ENCODE measurements at regions not wholly inside any gene's neighbourhood (a gene's known extent, or its start where the extent isn't known, plus 50 kb on each side); places are given as distances from the start of the nearest gene placed in this dataset.
"Not testable (repeated sequence)": the region's sequence is repeated elsewhere in the genome, so short reads cannot be mapped to it uniquely, and the experiment has no call there.

DNA sequence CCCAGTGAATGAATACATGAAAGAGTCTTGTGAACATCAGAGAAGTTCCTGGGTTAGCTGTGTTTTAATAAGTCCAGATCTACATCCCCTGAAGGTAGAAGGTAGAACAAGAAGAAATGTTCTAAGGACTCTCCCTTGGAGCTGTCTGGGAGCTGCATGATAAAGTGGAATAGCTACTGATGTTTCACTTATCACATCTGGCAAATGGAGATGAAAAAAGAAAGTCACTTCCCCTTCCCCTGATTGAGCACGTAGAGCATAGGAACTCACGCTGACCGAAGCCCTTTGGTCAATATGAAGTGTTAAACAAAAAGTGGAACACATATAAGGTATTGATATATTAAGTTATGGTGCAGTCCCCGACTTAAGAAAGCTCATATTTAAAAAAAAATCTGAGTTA, 53.2 kb upstream of the PARP1 start:
- Histone ChIP-seq H3K36me3 (replicated peaks in 1 of 2; ENCODE audit: control extremely low read depth in 1 of 2, control insufficient read depth in 1 of 2, extremely low read depth in 1 of 2, insufficient read depth in 2 of 2, low read length in 1 of 2) (no peaks in the 10 kb centered on the region), H2AFZ (ENCODE audit: insufficient read depth, low read depth, low read length, poor library complexity, severe bottlenecking) (no peak overlapping the region), H3K9ac (ENCODE audit: low read length) (no peak overlapping the region), H3K4me2 (replicated peaks; ENCODE audit: low read depth, low read length, poor library complexity, severe bottlenecking) (no peak overlapping the region), H4K20me1 (ENCODE audit: control insufficient read depth, insufficient read depth, low read length, poor library complexity, severe bottlenecking) (no peaks in the 10 kb centered on the region), H3K9me3 (ENCODE audit: control extremely low read depth in 1 of 3, control insufficient read depth in 2 of 3, insufficient read depth in 1 of 3, low read length in 2 of 3) (peaks cover 0 to 15% (median 0%) of the 10 kb centered on the region in 3 donors), H3K4me3 (ENCODE audit: control extremely low read depth in 1 of 5, extremely low read depth in 1 of 5, insufficient read depth in 1 of 5, low read depth in 2 of 5, low read length in 4 of 5) (no peak overlapping the region), H3K27ac (ENCODE audit: low read length in 2 of 2) (no peak overlapping the region), H3K79me2 (ENCODE audit: control insufficient read depth, insufficient read depth, low read length) (no peaks in the 10 kb centered on the region), H3K4me1 (ENCODE audit: control insufficient read depth in 2 of 2, insufficient read depth in 2 of 2, low read length in 2 of 2) (peaks cover 4 to 7% of the 10 kb centered on the region in 2 donors), H3K27me3 (replicated peaks in 1 of 4; ENCODE audit: control extremely low read depth in 1 of 4, control insufficient read depth in 3 of 4, insufficient read depth in 4 of 4, low read length in 3 of 4) (peaks cover 0 to 5% (median 0%) of the 10 kb centered on the region in 4 experiments)
- DNase-seq (no peak), ATAC-seq (ENCODE audit: low read depth) (no peak)
- H3K27me3 Mint-ChIP-seq = peaks cover 5% of the 10 kb centered on the region
- peaks cover 7% of the 10 kb centered on the region for H3K4me1 Mint-ChIP-seq
- TF ChIP-seq, protein P1, sequence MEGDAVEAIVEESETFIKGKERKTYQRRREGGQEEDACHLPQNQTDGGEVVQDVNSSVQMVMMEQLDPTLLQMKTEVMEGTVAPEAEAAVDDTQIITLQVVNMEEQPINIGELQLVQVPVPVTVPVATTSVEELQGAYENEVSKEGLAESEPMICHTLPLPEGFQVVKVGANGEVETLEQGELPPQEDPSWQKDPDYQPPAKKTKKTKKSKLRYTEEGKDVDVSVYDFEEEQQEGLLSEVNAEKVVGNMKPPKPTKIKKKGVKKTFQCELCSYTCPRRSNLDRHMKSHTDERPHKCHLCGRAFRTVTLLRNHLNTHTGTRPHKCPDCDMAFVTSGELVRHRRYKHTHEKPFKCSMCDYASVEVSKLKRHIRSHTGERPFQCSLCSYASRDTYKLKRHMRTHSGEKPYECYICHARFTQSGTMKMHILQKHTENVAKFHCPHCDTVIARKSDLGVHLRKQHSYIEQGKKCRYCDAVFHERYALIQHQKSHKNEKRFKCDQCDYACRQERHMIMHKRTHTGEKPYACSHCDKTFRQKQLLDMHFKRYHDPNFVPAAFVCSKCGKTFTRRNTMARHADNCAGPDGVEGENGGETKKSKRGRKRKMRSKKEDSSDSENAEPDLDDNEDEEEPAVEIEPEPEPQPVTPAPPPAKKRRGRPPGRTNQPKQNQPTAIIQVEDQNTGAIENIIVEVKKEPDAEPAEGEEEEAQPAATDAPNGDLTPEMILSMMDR (IDR thresholded peaks at IDR 0.05) = no peak
- no peak for TF ChIP-seq EZH2 (IDR thresholded peaks at IDR 0.05; ENCODE audit: borderline replicate concordance, insufficient read depth, low read depth, low read length, poor library complexity, severe bottlenecking)
- 60% methylated on average over 1 of the region's 4 CpGs for WGBS (ENCODE audit: insufficient coverage)
- no peak overlapping the region for H3K4me3 Mint-ChIP-seq
- H3K27ac Mint-ChIP-seq = no peak overlapping the region
- intact Hi-C loops (cut with micrococcal nuclease) = no loop called here
- ChIA-PET CTCF (no interaction called here), POLR2A (no interaction called here)
- H3K9me3 Mint-ChIP-seq (ENCODE audit: insufficient read depth) = peaks cover 2% of the 10 kb centered on the region

DNA sequence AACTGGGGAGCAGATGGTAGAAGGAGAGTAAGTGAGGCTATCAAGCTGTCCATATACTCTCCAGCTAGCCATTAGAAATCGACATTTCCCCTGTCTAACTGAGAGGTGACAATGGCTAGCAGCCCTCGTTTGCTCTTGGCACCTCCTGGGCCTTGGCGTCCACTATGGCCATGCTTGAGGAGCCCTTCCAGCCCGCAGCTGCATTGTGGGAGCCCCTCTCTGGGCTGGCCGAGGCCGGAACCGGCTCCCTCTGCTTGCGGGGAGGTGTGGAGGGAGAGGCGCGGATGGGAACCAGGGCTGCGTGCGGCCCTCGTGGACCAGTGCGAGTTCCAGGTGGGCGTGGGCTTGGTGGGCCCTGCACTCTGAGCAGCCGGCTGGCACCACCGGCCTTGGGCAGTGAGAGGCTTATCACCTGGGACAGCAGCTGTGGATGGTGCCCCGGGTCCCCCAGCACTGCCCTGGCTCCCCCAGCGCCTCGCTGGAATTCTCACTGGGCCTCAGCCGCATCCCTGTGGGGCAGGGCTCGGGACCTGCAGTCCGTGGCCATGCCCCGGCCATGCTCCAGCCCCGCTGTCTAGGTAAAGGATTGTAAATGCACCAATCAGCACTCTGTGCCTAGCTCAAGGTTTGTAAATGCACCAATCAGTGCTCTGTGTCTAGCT, 56.2 kb upstream of the PARP1 start:
- 95% methylated on average over 25 of the region's 25 CpGs for WGBS (ENCODE audit: insufficient coverage)
- Histone ChIP-seq H3K27me3 (replicated peaks in 1 of 4; ENCODE audit: control extremely low read depth in 1 of 4, control insufficient read depth in 3 of 4, insufficient read depth in 4 of 4, low read length in 3 of 4) (peaks cover 0 to 4% (median 1%) of the 10 kb centered on the region in 4 experiments), H3K79me2 (ENCODE audit: control insufficient read depth, insufficient read depth, low read length) (no peaks in the 10 kb centered on the region), H3K4me1 (ENCODE audit: control insufficient read depth in 2 of 2, insufficient read depth in 2 of 2, low read length in 2 of 2) (no peaks in the 10 kb centered on the region), H3K27ac (ENCODE audit: low read length in 2 of 2) (no peak overlapping the region), H3K4me3 (ENCODE audit: control extremely low read depth in 1 of 5, extremely low read depth in 1 of 5, insufficient read depth in 1 of 5, low read depth in 2 of 5, low read length in 4 of 5) (no peak overlapping the region), H3K9me3 (ENCODE audit: control extremely low read depth in 1 of 3, control insufficient read depth in 2 of 3, insufficient read depth in 1 of 3, low read length in 2 of 3) (peaks cover 0 to 15% (median 0%) of the 10 kb centered on the region in 3 donors), H4K20me1 (ENCODE audit: control insufficient read depth, insufficient read depth, low read length, poor library complexity, severe bottlenecking) (no peaks in the 10 kb centered on the region), H2AFZ (ENCODE audit: insufficient read depth, low read depth, low read length, poor library complexity, severe bottlenecking) (no peak overlapping the region), H3K36me3 (replicated peaks in 1 of 2; ENCODE audit: control extremely low read depth in 1 of 2, control insufficient read depth in 1 of 2, extremely low read depth in 1 of 2, insufficient read depth in 2 of 2, low read length in 1 of 2) (no peaks in the 10 kb centered on the region), H3K9ac (ENCODE audit: low read length) (no peak overlapping the region), H3K4me2 (replicated peaks; ENCODE audit: low read depth, low read length, poor library complexity, severe bottlenecking) (no peak overlapping the region)
- Mint-ChIP-seq H3K9me3 (ENCODE audit: insufficient read depth) (peaks cover 2% of the 10 kb centered on the region), H3K27ac (no peak overlapping the region), H3K27me3 (peaks cover 15% of the 10 kb centered on the region), H3K4me1 (no peaks in the 10 kb centered on the region), H3K4me3 (no peak overlapping the region)
- no peak for ATAC-seq (ENCODE audit: low read depth)
- intact Hi-C loops (cut with micrococcal nuclease) = no loop called here
- DNase-seq = no peak
- TF ChIP-seq, protein P1 (IDR thresholded peaks at IDR 0.05) = no peak
- no peak for TF ChIP-seq EZH2 (IDR thresholded peaks at IDR 0.05; ENCODE audit: borderline replicate concordance, insufficient read depth, low read depth, low read length, poor library complexity, severe bottlenecking)
- CTCF ChIA-PET = no interaction called here
- POLR2A ChIA-PET = no interaction called here

DNA sequence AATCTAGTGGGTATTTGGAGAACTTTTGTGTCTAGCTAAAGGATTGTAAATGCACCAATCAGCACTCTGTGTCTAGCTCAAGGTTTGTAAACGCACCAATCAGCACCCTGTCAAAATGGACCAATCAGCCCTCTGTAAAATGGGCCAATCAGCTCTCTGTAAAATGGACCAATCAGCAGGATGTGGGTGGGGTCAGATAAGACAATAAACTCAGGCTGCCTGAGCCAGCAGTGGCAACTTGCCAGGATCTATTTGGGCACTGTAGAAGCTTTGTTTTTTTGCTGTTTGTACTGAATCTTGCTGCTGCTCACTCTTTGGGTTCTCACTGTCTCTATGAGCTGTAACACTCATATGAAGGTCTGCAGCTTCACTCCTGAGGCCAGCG, 56.7 kb upstream of the PARP1 start:
- H3K9ac ChIP-seq (ENCODE audit: low read length); intact Hi-C loops (cut with micrococcal nuclease); H3K27me3 ChIP-seq (replicated peaks in 1 of 4; ENCODE audit: control extremely low read depth in 1 of 4, control insufficient read depth in 3 of 4, insufficient read depth in 4 of 4, low read length in 3 of 4); H3K4me2 ChIP-seq (replicated peaks; ENCODE audit: low read depth, low read length, poor library complexity, severe bottlenecking); CTCF ChIA-PET; POLR2A ChIA-PET; H3K27ac ChIP-seq (ENCODE audit: low read length in 2 of 2); H3K9me3 Mint-ChIP-seq (ENCODE audit: insufficient read depth); H3K79me2 ChIP-seq (ENCODE audit: control insufficient read depth, insufficient read depth, low read length); H3K4me3 Mint-ChIP-seq; H3K4me1 Mint-ChIP-seq; DNase-seq; H3K36me3 ChIP-seq (replicated peaks in 1 of 2; ENCODE audit: control extremely low read depth in 1 of 2, control insufficient read depth in 1 of 2, extremely low read depth in 1 of 2, insufficient read depth in 2 of 2, low read length in 1 of 2); H2AFZ ChIP-seq (ENCODE audit: insufficient read depth, low read depth, low read length, poor library complexity, severe bottlenecking); ATAC-seq (ENCODE audit: low read depth); H3K27ac Mint-ChIP-seq; H4K20me1 ChIP-seq (ENCODE audit: control insufficient read depth, insufficient read depth, low read length, poor library complexity, severe bottlenecking); H3K4me1 ChIP-seq (ENCODE audit: control insufficient read depth in 2 of 2, insufficient read depth in 2 of 2, low read length in 2 of 2); H3K4me3 ChIP-seq (ENCODE audit: control extremely low read depth in 1 of 5, extremely low read depth in 1 of 5, insufficient read depth in 1 of 5, low read depth in 2 of 5, low read length in 4 of 5): not testable (repeated sequence)
- H3K9me3 ChIP-seq (ENCODE audit: control extremely low read depth in 1 of 3, control insufficient read depth in 2 of 3, insufficient read depth in 1 of 3, low read length in 2 of 3) = peaks cover 0 to 15% (median 0%) of the 10 kb centered on the region in 3 donors
- H3K27me3 Mint-ChIP-seq = peaks cover 15% of the 10 kb centered on the region
- WGBS (ENCODE audit: insufficient coverage) = 92% methylated on average over 1 of the region's 2 CpGs

Data from B cell (primary cell).